Tibial nerve (tissue), 4 donors: ENCODE measurements at regions not wholly inside any gene's neighbourhood (a gene's known extent, or its start where the extent isn't known, plus 50 kb on each side); places are given as distances from the start of the nearest gene placed in this dataset.

Experiments
- DNase-seq, 2 donors: peaks; one replicate each; pipeline ENCODE4 v3.0.0-alpha.2; 2019; ENCODE audit warnings: low spot score in 2 of 2
- H3K27ac ChIP-seq, 4 donors: fragments of 200-600 bp; sonication (generic) in 3 of 4; one replicate each; pipeline ENCODE4 v1.5.1; 2017 to 2019; ENCODE audit warnings: mild to moderate bottlenecking in 1 of 4
- H3K27me3 ChIP-seq, 2 donors: fragments of 200-600 bp; sonication (generic) in 1 of 2; one replicate each; pipeline versions ENCODE4 v1.5.1 to v1.6.0; 2017 to 2019
- H3K36me3 ChIP-seq, 3 donors: fragments of 200-600 bp; sonication (generic); one replicate each; pipeline ENCODE4 v1.5.1; 2018 to 2019
- H3K4me1 ChIP-seq, 4 donors: fragments of 200-600 bp; sonication (generic) in 3 of 4; one replicate each; pipeline ENCODE4 v1.5.1; 2017 to 2019
- H3K4me3 ChIP-seq, 4 donors: fragments of 200-600 bp; sonication (generic) in 3 of 4; one replicate each; pipeline ENCODE4 v1.5.1; 2017 to 2019; ENCODE audit warnings: mild to moderate bottlenecking in 1 of 4, moderate library complexity in 1 of 4
- H3K9me3 ChIP-seq, 4 donors: fragments of 200-600 bp; sonication (generic) in 3 of 4; one replicate each; pipeline ENCODE4 v1.5.1; 2017 to 2019
- EP300 ChIP-seq, 2 donors: sonication (generic); formaldehyde crosslinking; IDR thresholded peaks; one replicate each; pipeline ENCODE4 v1.6.1; 2017; ENCODE audit warnings: antibody characterized with exemption in 2 of 2, mild to moderate bottlenecking in 1 of 2
- POLR2A ChIP-seq, 2 donors: fragments of 450-650 bp; IDR thresholded peaks; one replicate each; pipeline ENCODE4 v1.6.1; 2017; ENCODE audit warnings: antibody characterized with exemption in 2 of 2, mild to moderate bottlenecking in 2 of 2, moderate library complexity in 2 of 2
- WGBS, 2 donors: methylation state at CpG; one replicate each; pipeline ENCODE4 v1.1.5; 2018; 5-methylcytosine and 5-hydroxymethylcytosine counted together
- TF ChIP-seq, protein P1 (sequence below), 5 experiments: fragments of 200-600 bp in 3 of 5; fragments of 450-650 bp in 2 of 5; sonication (generic) in 3 of 5; IDR thresholded peaks; one replicate each; pipeline ENCODE4 v1.5.1; 2016 to 2019; ENCODE audit warnings: antibody characterized with exemption in 5 of 5, mild to moderate bottlenecking in 3 of 5, moderate library complexity in 2 of 5

DNA sequence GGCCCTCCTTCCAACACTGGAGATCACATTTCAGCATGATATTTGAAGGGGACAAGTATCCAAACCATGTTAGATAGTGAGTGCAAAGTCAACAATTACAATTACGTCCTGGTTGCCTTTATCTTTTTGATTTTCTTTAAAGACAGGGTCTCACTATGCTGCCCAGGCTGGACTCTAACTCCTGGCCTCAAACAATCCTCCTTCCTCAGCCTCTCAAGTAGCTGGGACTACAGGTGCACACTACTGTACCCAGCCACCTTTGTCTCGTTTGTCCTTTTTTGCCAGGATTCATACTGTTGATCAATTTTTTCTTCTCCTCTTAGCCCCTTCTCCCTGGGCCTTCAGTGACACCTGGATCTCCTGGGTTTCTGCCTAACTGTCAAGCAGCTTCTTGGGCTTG is 240.5 kb upstream of the FANCL start:
- WGBS, 2 donors = 87 to 95% methylated on average over 2 of the region's 2 CpGs
- TF ChIP-seq POLR2A (IDR thresholded peaks at IDR 0.05) (no peak), EP300 (IDR thresholded peaks at IDR 0.05) (no peak)
- TF ChIP-seq, protein P1, sequence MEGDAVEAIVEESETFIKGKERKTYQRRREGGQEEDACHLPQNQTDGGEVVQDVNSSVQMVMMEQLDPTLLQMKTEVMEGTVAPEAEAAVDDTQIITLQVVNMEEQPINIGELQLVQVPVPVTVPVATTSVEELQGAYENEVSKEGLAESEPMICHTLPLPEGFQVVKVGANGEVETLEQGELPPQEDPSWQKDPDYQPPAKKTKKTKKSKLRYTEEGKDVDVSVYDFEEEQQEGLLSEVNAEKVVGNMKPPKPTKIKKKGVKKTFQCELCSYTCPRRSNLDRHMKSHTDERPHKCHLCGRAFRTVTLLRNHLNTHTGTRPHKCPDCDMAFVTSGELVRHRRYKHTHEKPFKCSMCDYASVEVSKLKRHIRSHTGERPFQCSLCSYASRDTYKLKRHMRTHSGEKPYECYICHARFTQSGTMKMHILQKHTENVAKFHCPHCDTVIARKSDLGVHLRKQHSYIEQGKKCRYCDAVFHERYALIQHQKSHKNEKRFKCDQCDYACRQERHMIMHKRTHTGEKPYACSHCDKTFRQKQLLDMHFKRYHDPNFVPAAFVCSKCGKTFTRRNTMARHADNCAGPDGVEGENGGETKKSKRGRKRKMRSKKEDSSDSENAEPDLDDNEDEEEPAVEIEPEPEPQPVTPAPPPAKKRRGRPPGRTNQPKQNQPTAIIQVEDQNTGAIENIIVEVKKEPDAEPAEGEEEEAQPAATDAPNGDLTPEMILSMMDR (IDR thresholded peaks at IDR 0.05) = no peak

DNA sequence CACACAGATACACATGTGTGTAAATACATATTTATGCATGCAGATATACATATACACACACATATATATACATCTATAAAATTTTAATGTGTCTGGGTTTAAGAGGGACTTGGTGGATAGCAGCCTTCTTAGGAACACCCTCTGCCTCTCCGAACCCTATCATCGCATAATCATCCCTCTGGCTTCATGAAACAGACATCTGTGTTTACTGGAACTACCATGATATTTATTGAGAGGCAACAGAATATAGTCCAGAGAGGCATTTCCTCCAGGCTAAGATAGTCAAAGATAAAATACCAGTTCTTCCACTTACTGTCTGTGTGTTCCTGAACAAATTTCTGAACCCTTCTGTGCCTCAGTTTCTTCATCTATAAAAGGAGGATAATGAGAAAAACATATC is 239.0 kb upstream of the FANCL start:
- Histone ChIP-seq H3K4me3 (no peak overlapping the region), H3K27me3 (no peaks in the 10 kb centered on the region), H3K27ac (no peak overlapping the region), H3K9me3 (no peaks in the 10 kb centered on the region), H3K4me1 (no peaks in the 10 kb centered on the region), H3K36me3 (no peaks in the 10 kb centered on the region)
- DNase-seq = no peak
- TF ChIP-seq, protein P1 (IDR thresholded peaks at IDR 0.05) = no peak
- no peak for TF ChIP-seq EP300 (IDR thresholded peaks at IDR 0.05)
- TF ChIP-seq POLR2A (IDR thresholded peaks at IDR 0.05) = no peak
- 76 to 83% methylated on average over 2 of the region's 2 CpGs for WGBS, 2 donors

More for the DNA sequence above, 240.5 kb upstream of the FANCL start:
- Histone ChIP-seq H3K27me3 (no peaks in the 10 kb centered on the region), H3K4me1 (no peaks in the 10 kb centered on the region), H3K36me3 (no peaks in the 10 kb centered on the region), H3K27ac (no peak overlapping the region), H3K4me3 (no peak overlapping the region), H3K9me3 (no peaks in the 10 kb centered on the region)
- DNase-seq = no peak

DNA sequence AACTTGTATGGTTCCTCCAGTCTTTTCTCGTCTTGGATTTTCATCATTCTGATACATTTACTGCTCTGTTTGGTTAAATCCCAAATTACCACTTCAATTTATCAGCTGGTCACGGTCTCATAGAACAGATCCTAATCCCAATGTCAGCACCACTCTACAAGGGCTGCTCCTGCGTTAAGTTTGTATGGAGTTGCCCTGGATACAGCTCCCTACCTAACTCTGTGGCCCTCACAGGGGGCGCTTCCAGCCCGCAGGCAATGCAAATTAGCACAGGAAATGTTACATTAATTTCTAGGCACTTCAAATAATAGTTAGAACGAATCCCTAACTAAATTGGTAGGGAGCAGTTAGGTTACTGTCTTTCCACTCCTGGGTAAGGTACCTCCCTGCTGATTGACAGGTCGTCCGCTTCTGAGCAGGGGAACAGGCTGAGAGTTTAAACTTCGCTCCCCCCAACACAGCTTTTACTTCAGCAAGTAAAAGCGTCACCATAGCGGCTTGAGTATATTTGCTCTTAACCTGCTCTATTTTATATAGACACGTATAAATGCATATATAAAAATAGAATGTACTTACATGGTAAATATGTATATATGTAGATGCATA is 238.5 kb upstream of the FANCL start:
- Histone ChIP-seq H3K36me3 (no peaks in the 10 kb centered on the region), H3K4me3 (no peak overlapping the region), H3K27ac (no peak overlapping the region), H3K4me1 (no peaks in the 10 kb centered on the region), H3K9me3 (no peaks in the 10 kb centered on the region), H3K27me3 (no peaks in the 10 kb centered on the region)
- no peak for TF ChIP-seq EP300 (IDR thresholded peaks at IDR 0.05)
- DNase-seq = no peak
- 61 to 65% methylated on average over 12 of the region's 12 CpGs for WGBS, 2 donors

DNA sequence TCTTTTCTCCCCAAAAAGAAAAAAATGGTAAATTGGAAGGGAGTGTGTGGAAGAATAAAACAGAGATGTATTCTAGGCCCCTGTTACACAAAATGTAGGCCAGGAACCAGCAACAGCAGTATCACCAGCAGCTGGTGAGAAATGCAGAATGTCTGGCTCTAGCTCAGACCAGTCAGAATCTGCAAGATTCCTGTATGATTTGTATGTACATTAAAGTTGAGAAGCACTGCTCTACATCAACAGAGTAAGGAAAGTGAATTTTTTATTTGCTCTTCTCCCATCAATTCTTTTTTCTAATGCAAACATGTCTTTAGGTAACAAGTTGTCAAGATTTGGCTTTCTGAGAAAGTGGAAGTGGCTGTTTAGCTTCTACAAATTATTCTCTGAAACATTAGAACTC is 235.4 kb upstream of the FANCL start:
- Histone ChIP-seq H3K9me3 (no peaks in the 10 kb centered on the region), H3K4me1 (no peaks in the 10 kb centered on the region), H3K36me3 (no peaks in the 10 kb centered on the region), H3K27me3 (no peaks in the 10 kb centered on the region), H3K27ac (no peak overlapping the region), H3K4me3 (no peak overlapping the region)
- TF ChIP-seq, protein P1 (IDR thresholded peaks at IDR 0.05) = no peak
- TF ChIP-seq EP300 (IDR thresholded peaks at IDR 0.05) (no peak), POLR2A (IDR thresholded peaks at IDR 0.05) (no peak)
- DNase-seq = no peak

DNA sequence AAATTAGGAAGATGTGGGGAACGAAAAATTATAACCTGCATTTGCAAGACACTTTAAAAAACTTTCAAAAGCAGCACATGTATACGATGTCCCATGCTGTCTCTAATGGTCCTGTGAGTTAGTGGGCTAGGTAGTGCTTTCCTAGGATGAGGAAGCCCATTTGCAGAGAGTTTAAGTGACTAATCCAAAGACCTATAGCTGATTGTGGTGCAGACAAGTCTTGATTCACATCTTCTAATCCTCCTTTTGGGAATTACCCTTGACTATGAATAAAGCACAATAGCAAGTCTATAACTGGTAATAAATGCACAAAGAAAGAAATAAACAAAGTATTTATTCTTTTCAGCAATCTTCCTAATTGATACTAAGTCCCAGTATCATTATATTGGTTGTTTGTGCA is 234.6 kb upstream of the FANCL start:
- no peak for DNase-seq
- Histone ChIP-seq H3K4me3 (no peak overlapping the region), H3K27ac (no peak overlapping the region), H3K27me3 (no peaks in the 10 kb centered on the region), H3K36me3 (no peaks in the 10 kb centered on the region), H3K4me1 (no peaks in the 10 kb centered on the region), H3K9me3 (no peaks in the 10 kb centered on the region)
- TF ChIP-seq, protein P1 (IDR thresholded peaks at IDR 0.05) = no peak
- no peak for TF ChIP-seq EP300 (IDR thresholded peaks at IDR 0.05)
- TF ChIP-seq POLR2A (IDR thresholded peaks at IDR 0.05) = no peak
- WGBS, 2 donors = 71 to 82% methylated on average over 2 of the region's 2 CpGs

DNA sequence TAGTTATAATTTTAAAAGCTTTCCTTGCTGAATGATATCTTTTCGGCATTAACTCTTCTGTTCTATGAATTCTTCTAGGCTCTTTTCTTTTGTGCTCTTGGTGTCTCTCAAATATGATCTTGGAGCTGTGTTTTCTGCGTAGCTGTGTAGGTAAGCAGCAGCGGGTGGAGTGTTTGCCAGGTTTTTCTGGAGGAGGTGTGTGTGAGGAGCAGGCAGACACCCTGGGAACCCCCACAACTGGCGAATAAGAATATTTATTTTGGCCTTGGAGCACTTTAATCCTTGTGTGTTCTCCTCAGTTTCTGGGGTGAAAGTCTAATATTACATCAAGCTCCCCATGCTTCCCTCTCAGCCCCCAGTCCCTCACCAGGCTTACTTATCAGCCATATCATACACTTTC is 232.0 kb upstream of the FANCL start:
- Histone ChIP-seq H3K27me3 (no peaks in the 10 kb centered on the region), H3K4me1 (no peaks in the 10 kb centered on the region), H3K9me3 (no peaks in the 10 kb centered on the region), H3K36me3 (no peaks in the 10 kb centered on the region), H3K4me3 (no peak overlapping the region), H3K27ac (no peak overlapping the region)
- 88 to 96% methylated on average over 4 of the region's 4 CpGs for WGBS, 2 donors
- TF ChIP-seq EP300 (IDR thresholded peaks at IDR 0.05) = no peak
- TF ChIP-seq POLR2A (IDR thresholded peaks at IDR 0.05) = no peak
- TF ChIP-seq, protein P1 (IDR thresholded peaks at IDR 0.05) = no peak
- no peak for DNase-seq
